VCaP (cell line): ENCODE measurements at regions not wholly inside any gene's neighbourhood (a gene's known extent, or its start where the extent isn't known, plus 50 kb on each side); places are given as distances from the start of the nearest gene placed in this dataset.

ENCODE experiments used
- H3K27ac ChIP-seq: fragments of 450-650 bp; 2 replicates; pipeline ENCODE4 v1.5.1; 2017
- TF ChIP-seq, protein P1 (sequence below): fragments of 450-650 bp; conservative IDR thresholded peaks from 2 replicates; pipeline ENCODE4 v1.5.1; 2017; ENCODE audit warnings: mild to moderate bottlenecking, moderate library complexity

DNA sequence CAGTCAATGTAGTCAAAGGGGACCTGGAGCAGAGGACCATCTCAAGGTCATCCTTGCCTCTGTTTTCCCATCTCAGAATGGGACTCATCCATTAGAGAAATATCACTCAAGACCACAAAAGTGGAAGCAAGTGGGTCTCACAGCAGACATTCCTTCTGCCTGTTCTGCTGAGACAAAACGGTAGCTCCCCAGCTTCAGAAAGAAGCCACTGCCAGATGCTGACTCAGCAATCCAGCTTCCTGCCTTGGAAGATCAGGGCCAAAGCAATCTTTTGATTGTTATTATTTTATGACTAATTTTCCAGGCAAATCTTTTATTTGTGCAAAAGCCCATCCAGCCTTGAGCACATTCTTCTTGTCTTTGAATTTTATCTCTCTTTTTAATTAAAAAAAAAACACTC, 86.8 kb downstream of the CCT6B start:
- H3K27ac ChIP-seq, result no peak overlapping the region

GRCh38 chr17:34872640-34873039, 88.6 kb downstream of the CCT6B start:
- no peak overlapping the region for H3K27ac ChIP-seq
- TF ChIP-seq, protein P1, sequence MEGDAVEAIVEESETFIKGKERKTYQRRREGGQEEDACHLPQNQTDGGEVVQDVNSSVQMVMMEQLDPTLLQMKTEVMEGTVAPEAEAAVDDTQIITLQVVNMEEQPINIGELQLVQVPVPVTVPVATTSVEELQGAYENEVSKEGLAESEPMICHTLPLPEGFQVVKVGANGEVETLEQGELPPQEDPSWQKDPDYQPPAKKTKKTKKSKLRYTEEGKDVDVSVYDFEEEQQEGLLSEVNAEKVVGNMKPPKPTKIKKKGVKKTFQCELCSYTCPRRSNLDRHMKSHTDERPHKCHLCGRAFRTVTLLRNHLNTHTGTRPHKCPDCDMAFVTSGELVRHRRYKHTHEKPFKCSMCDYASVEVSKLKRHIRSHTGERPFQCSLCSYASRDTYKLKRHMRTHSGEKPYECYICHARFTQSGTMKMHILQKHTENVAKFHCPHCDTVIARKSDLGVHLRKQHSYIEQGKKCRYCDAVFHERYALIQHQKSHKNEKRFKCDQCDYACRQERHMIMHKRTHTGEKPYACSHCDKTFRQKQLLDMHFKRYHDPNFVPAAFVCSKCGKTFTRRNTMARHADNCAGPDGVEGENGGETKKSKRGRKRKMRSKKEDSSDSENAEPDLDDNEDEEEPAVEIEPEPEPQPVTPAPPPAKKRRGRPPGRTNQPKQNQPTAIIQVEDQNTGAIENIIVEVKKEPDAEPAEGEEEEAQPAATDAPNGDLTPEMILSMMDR, result no peak

More for the DNA sequence above, 86.8 kb downstream of the CCT6B start:
- TF ChIP-seq, protein P1, result no peak

GRCh38 chr17:34869641-34870040, 91.6 kb downstream of the CCT6B start:
- TF ChIP-seq, protein P1, result no peak
- no peak overlapping the region for H3K27ac ChIP-seq

GRCh38 chr17:34865716-34866115, 95.5 kb downstream of the CCT6B start:
- TF ChIP-seq, protein P1, result no peak
- H3K27ac ChIP-seq, result no peak overlapping the region

GRCh38 chr17:34862384-34862783, 98.9 kb downstream of the CCT6B start:
- TF ChIP-seq, protein P1, result no peak
- no peak overlapping the region for H3K27ac ChIP-seq

DNA sequence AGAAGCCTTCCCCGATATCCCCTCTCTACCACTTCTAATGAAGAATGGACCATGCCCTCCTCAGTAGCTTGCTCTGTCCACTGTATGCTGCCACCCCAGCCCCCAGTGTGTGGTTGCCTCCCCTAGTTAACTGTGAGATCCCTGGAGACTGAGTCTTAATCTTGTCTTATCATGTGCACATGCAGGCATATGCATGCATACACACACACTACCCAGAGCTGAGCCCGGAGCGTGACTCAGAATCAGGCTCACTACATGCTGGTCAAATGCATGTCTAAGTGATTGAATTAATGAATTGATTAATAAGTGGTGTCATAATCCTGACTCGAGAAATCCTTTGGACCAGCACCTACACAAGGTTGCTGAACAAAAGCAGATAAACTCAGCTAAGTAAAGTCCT, 99.4 kb downstream of the CCT6B start:
- TF ChIP-seq, protein P1, result no peak

GRCh38 chr17:34859652-34860051, 101.6 kb downstream of the CCT6B start:
- TF ChIP-seq, protein P1, result no peak
- H3K27ac ChIP-seq, result no peak overlapping the region

More for the DNA sequence above, 99.4 kb downstream of the CCT6B start:
- no peak overlapping the region for H3K27ac ChIP-seq
